Neural cell (in vitro differentiated cells): ENCODE measurements at regions not wholly inside any gene's neighbourhood (a gene's known extent, or its start where the extent isn't known, plus 50 kb on each side); places are given as distances from the start of the nearest gene placed in this dataset.
"Not testable (repeated sequence)": the region's sequence is repeated elsewhere in the genome, so short reads cannot be mapped to it uniquely, and the experiment has no call there.

ENCODE experiments used
- H2AFZ ChIP-seq: fragments of 200-600, 300-800 bp; sonication (generic), shearing (Covaris generic); 2 replicates; pipeline ENCODE4 v1.6.0; 2014; ENCODE audit warnings: low read depth, mild to moderate bottlenecking, antibody characterized with exemption, low read length, moderate library complexity
- H3F3A ChIP-seq: fragments of 200-600 bp; shearing (Covaris generic); 2 replicates; pipeline ENCODE4 v1.6.1; 2016; ENCODE audit warnings: mild to moderate bottlenecking, moderate library complexity, mixed read lengths, antibody characterized with exemption, low read length; ENCODE audit not compliant: insufficient read depth, poor library complexity, severe bottlenecking
- H3K27ac ChIP-seq: fragments of 200-600, 300-800 bp; sonication (generic), shearing (Covaris generic); 2 replicates; pipeline ENCODE4 v1.5.1; 2014; ENCODE audit warnings: mild to moderate bottlenecking, low read length, moderate library complexity
- H3K27me3 ChIP-seq: fragments of 300-800, 200-600 bp; sonication (generic), shearing (Covaris generic); 2 replicates; pipeline ENCODE4 v1.6.0; 2014; ENCODE audit warnings: mild to moderate bottlenecking, low read depth, low read length, moderate library complexity; ENCODE audit not compliant: insufficient read depth
- H3K36me3 ChIP-seq: fragments of 300-800, 200-600 bp; sonication (generic), shearing (Covaris generic); 2 replicates; pipeline ENCODE4 v1.5.1; 2014; ENCODE audit warnings: mild to moderate bottlenecking, antibody characterized with exemption, low read length, moderate library complexity; ENCODE audit not compliant: insufficient read depth
- H3K4me2 ChIP-seq: fragments of 300-800, 200-600 bp; sonication (generic), shearing (Covaris generic); 2 replicates; pipeline ENCODE4 v1.6.0; 2014; ENCODE audit warnings: mild to moderate bottlenecking, low read length
- H3K4me3 ChIP-seq: fragments of 300-800, 200-600 bp; sonication (generic), shearing (Covaris generic); 2 replicates; pipeline ENCODE4 v1.5.1; 2014; ENCODE audit warnings: mild to moderate bottlenecking, low read length, moderate library complexity
- H3K79me2 ChIP-seq: fragments of 200-600 bp; shearing (Covaris generic); replicated peaks from 2 replicates; pipeline ENCODE4 v1.6.0; 2014; ENCODE audit warnings: mild to moderate bottlenecking, low read length, moderate library complexity; ENCODE audit not compliant: insufficient read depth
- H3K9ac ChIP-seq: fragments of 300-800, 200-600 bp; sonication (generic), shearing (Covaris generic); 2 replicates; pipeline ENCODE4 v1.6.1; 2016; ENCODE audit warnings: mild to moderate bottlenecking, low read length, mixed read lengths
- H3K9me2 ChIP-seq: fragments of 200-600 bp; shearing (Covaris generic); 2 replicates; pipeline ENCODE4 v1.6.1; 2016; ENCODE audit warnings: mild to moderate bottlenecking, low read length, mixed read lengths; ENCODE audit not compliant: insufficient read depth
- H3K9me3 ChIP-seq: fragments of 200-600, 300-800 bp; sonication (generic), shearing (Covaris generic); 2 replicates; pipeline ENCODE4 v1.6.1; 2016; ENCODE audit warnings: mild to moderate bottlenecking, mixed run types, low read length, moderate library complexity, mixed read lengths
- H4K20me1 ChIP-seq: fragments of 200-600 bp; shearing (Covaris generic); 2 replicates; pipeline ENCODE4 v1.6.1; 2016; ENCODE audit warnings: mild to moderate bottlenecking, mixed run types; ENCODE audit not compliant: insufficient read depth
- CTCF ChIP-seq: fragments of 450-650 bp; IDR thresholded peaks from 2 replicates; pipeline ENCODE4 v1.5.1; 2014; ENCODE audit warnings: antibody characterized with exemption, mild to moderate bottlenecking, moderate library complexity; ENCODE audit not compliant: poor library complexity, severe bottlenecking
- EP300 ChIP-seq: fragments of 450-650 bp; conservative IDR thresholded peaks from 2 replicates; pipeline ENCODE4 v1.6.1; 2014; ENCODE audit warnings: antibody characterized with exemption, mild to moderate bottlenecking, moderate library complexity; ENCODE audit not compliant: poor library complexity, severe bottlenecking
- EZH2 ChIP-seq: fragments of 200-600, 300-800 bp; shearing (Covaris generic), sonication (generic); IDR thresholded peaks from 2 replicates; pipeline ENCODE4 v1.6.1; 2014; ENCODE audit warnings: antibody characterized with exemption, low read length, borderline replicate concordance, mild to moderate bottlenecking; ENCODE audit not compliant: insufficient read depth, poor library complexity, severe bottlenecking
- MXI1 ChIP-seq: fragments of 450-650 bp; conservative IDR thresholded peaks from 2 replicates; pipeline ENCODE4 v1.6.1; 2014; ENCODE audit warnings: antibody characterized with exemption, mild to moderate bottlenecking; ENCODE audit not compliant: poor library complexity, severe bottlenecking
- POLR2AphosphoS5 ChIP-seq: IDR thresholded peaks from 2 replicates; pipeline ENCODE4 v1.6.1; 2012
- RAD21 ChIP-seq: fragments of 450-650 bp; conservative IDR thresholded peaks from 2 replicates; pipeline ENCODE4 v1.6.1; 2014; ENCODE audit warnings: antibody characterized with exemption, mild to moderate bottlenecking, moderate library complexity
- REST ChIP-seq: IDR thresholded peaks from 2 replicates; pipeline ENCODE4 v1.6.1; 2012; ENCODE audit warnings: borderline replicate concordance
- SMC3 ChIP-seq: fragments of 450-650 bp; conservative IDR thresholded peaks from 2 replicates; pipeline ENCODE4 v1.6.1; 2014; ENCODE audit warnings: antibody characterized with exemption, mild to moderate bottlenecking, moderate library complexity; ENCODE audit not compliant: poor library complexity
- TAF1 ChIP-seq: IDR thresholded peaks from 2 replicates; pipeline ENCODE4 v1.6.1; 2012; ENCODE audit warnings: low read depth

- Histone ChIP-seq H3K9ac (no peak overlapping the region), H3K4me3 (no peak overlapping the region), H3K9me2 (no peaks in the 10 kb centered on the region), H4K20me1 (no peaks in the 10 kb centered on the region), H3K79me2 (no peaks in the 10 kb centered on the region), H3K27ac (no peak overlapping the region), H3F3A (no peaks in the 10 kb centered on the region), H3K4me2 (no peak overlapping the region), H2AFZ (no peak overlapping the region), H3K9me3 (no peaks in the 10 kb centered on the region), H3K27me3 (no peaks in the 10 kb centered on the region), H3K36me3 (no peaks in the 10 kb centered on the region)
- TF ChIP-seq SMC3: no peak
- no peak for TF ChIP-seq TAF1
- TF ChIP-seq POLR2AphosphoS5: no peak
- TF ChIP-seq RAD21: no peak
- no peak for TF ChIP-seq MXI1
- TF ChIP-seq EP300: no peak
These were observed 490.6 kb upstream of the MARCKS start for GRCh38 chr6:113366505-113366904.

- Histone ChIP-seq H3K27ac (no peak overlapping the region), H3K79me2 (no peaks in the 10 kb centered on the region), H3F3A (no peaks in the 10 kb centered on the region), H3K36me3 (no peaks in the 10 kb centered on the region), H3K9me3 (no peaks in the 10 kb centered on the region), H3K4me3 (no peak overlapping the region), H2AFZ (no peak overlapping the region), H4K20me1 (no peaks in the 10 kb centered on the region), H3K9ac (no peak overlapping the region), H3K27me3 (no peaks in the 10 kb centered on the region), H3K4me2 (no peak overlapping the region), H3K9me2 (no peaks in the 10 kb centered on the region)
- TF ChIP-seq EZH2 (no peak), EP300 (no peak), POLR2AphosphoS5 (no peak), RAD21 (no peak), CTCF (no peak), MXI1 (no peak), SMC3 (no peak), TAF1 (no peak), REST (no peak)
These were observed 486.3 kb upstream of the MARCKS start for GRCh38 chr6:113370508-113371502.

- not testable (repeated sequence) for H3K9me3 ChIP-seq, H2AFZ ChIP-seq, H3F3A ChIP-seq, H3K27me3 ChIP-seq, H3K79me2 ChIP-seq, H3K36me3 ChIP-seq, H3K4me2 ChIP-seq, H3K4me3 ChIP-seq, H3K27ac ChIP-seq, H3K9ac ChIP-seq, H3K9me2 ChIP-seq, H4K20me1 ChIP-seq
These were observed 481.7 kb upstream of the MARCKS start for GRCh38 chr6:113375466-113375865.
